ENCODE measurements at regions not wholly inside any gene's neighbourhood (a gene's known extent, or its start where the extent isn't known, plus 50 kb on each side); places are given as distances from the start of the nearest gene placed in this dataset.

- H3K4me2 ChIP-seq (ENCODE audit: control insufficient read depth, insufficient read depth): no peak overlapping the region
- no peak overlapping the region for H2AFZ ChIP-seq (ENCODE audit: control insufficient read depth, low read depth, low read length)
- ChIA-PET RAD21 (ENCODE audit: unreplicated experiment) (no interaction called here), CTCF (no interaction called here), SMC1A (ENCODE audit: uncharacterized antibody, unreplicated experiment) (interaction anchor here (1.8 kb wide), 1 partner anchor 14 kb away, joined by 6 read pairs; no protein-coding TSS in a partner anchor), POLR2A (no interaction called here)
- H3K9ac ChIP-seq (ENCODE audit: control insufficient read depth, insufficient read depth, low read length): no peak overlapping the region
- no TSS peak for BruUV-seq (replicated peaks)
- no peaks in the 10 kb centered on the region for H4K20me1 ChIP-seq (ENCODE audit: control insufficient read depth, insufficient read depth)
- ATAC-seq (no peak), FAIRE-seq (no peak), DNase-seq (ENCODE audit: low read depth, low spot score) (no peak)
- intact Hi-C loops (cut with micrococcal nuclease; ENCODE audit: unreplicated experiment): no loop called here
- no peak overlapping the region for H3K27ac ChIP-seq (ENCODE audit: control insufficient read depth, insufficient read depth)
- in situ Hi-C loops (cut with MboI): no loop called here
- H3K27me3 ChIP-seq (replicated peaks in 1 of 2; ENCODE audit: control insufficient read depth in 2 of 2, insufficient read depth in 2 of 2, low read length in 1 of 2): no peaks in the 10 kb centered on the region
- no peaks in the 10 kb centered on the region for H3K4me1 ChIP-seq (ENCODE audit: control insufficient read depth, insufficient read depth, low read length)
- no peaks in the 10 kb centered on the region for H3K36me3 ChIP-seq (ENCODE audit: control insufficient read depth in 2 of 2, insufficient read depth in 2 of 2, low read length in 1 of 2)
- WGBS (ENCODE audit: insufficient coverage, insufficient replicate concordance, low lambda C conversion rate, missing lambda C conversion rate): 0% methylated on average over 4 of the region's 4 CpGs
- H3K4me3 ChIP-seq: no peak overlapping the region
- no peaks in the 10 kb centered on the region for H3K79me2 ChIP-seq (ENCODE audit: control insufficient read depth, insufficient read depth, low read length)
- TF ChIP-seq HCFC1 (IDR thresholded peaks at IDR 0.05; ENCODE audit: low read length) (no peak), ZNF207 (IDR thresholded peaks at IDR 0.05; ENCODE audit: borderline replicate concordance) (no peak), STAT1 (conservative IDR thresholded peaks at IDR 0.05) (no peak), REST (IDR thresholded peaks at IDR 0.05; ENCODE audit: low read depth, low read length) (no peak), NFYA (IDR thresholded peaks at IDR 0.05; ENCODE audit: borderline replicate concordance, low read depth, low read length) (no peak), MTA3 (IDR thresholded peaks at IDR 0.05; ENCODE audit: borderline replicate concordance, low read length) (no peak), SP1 (IDR thresholded peaks at IDR 0.05; ENCODE audit: low read depth, low read length) (no peak), BCL3 (IDR thresholded peaks at IDR 0.05; ENCODE audit: borderline replicate concordance, insufficient read depth, low read depth, low read length, poor library complexity, severe bottlenecking) (no peak), ZZZ3 (IDR thresholded peaks at IDR 0.05; ENCODE audit: control insufficient read depth, insufficient read length, low read depth) (no peak), E2F8 (IDR thresholded peaks at IDR 0.05; ENCODE audit: low read depth, partially characterized antibody) (no peak)
- H3K9me3 ChIP-seq (replicated peaks; ENCODE audit: control insufficient read depth, insufficient read depth, low read length): no peaks in the 10 kb centered on the region
These were observed 245.0 kb upstream of the IGFBP7 start for GRCh38 chr4:57355101-57355665.

Measured in GM12878 (cell line).